NOMO-1 (cell line): ENCODE measurements at regions not wholly inside any gene's neighbourhood (a gene's known extent, or its start where the extent isn't known, plus 50 kb on each side); places are given as distances from the start of the nearest gene placed in this dataset.

ENCODE experiments used
- DNase-seq, 2 experiments: peaks; one replicate each; lab custom pipeline; 2025; ENCODE audit not compliant: unreplicated experiment in 2 of 2; lab: John Stamatoyannopoulos, UW

DNA sequence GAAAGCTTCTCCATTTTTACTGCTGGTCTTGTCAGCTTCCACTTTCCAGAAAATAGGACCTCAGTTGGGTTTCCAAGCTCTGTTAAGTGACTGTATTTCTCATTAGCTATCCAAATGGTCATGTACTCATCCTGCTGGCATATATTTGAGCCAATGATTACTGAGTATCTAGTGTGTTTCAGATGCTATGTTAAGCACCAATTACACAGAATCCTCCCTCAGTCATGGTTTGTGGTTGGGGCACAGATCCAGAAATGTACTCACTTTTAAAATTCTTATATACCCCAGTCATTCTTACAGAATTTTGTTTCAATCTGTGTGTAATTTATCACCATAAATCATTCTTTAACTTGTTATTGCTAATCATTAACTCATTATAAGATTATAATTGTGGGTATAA, 362.3 kb upstream of the MTPN start:
- DNase-seq: no peak

DNA sequence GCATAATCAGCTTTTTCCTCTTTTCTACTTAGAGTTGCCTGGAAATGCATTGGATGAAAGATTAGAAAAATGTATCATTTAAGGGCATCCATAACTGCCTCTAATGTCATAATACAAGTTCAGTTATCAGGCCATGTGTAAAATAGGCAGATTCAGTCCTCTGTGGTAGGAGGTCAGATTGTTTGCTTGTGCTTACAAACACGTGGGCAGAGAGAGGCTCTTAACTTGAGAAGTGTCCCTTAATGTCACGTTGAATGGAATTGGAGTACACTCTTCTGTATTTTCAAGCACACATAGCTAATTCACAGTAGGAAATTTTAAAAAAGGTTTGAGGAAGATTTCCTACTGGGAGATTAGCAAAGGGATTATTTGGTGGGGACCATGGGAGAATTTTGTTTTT, 359.8 kb upstream of the MTPN start:
- DNase-seq: no peak

DNA sequence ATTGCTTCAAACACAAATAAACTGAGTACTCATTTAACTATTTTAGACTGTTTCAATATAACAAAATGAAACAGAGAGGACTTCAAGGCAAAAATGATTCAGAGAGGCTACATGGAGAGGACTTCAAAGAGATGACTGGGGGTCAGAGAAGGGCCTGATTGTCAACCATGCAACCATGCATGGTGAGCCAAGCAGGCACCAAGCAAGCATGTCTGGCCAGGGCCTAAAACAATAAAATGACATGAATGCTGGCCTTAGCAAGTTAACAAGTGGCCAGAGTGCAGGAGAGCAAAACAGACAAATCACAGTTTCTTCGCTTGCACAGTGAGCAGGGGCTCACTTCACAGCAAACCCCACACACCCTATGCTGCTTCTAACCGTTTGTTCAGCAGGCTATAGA, 356.5 kb upstream of the MTPN start:
- no peak for DNase-seq

DNA sequence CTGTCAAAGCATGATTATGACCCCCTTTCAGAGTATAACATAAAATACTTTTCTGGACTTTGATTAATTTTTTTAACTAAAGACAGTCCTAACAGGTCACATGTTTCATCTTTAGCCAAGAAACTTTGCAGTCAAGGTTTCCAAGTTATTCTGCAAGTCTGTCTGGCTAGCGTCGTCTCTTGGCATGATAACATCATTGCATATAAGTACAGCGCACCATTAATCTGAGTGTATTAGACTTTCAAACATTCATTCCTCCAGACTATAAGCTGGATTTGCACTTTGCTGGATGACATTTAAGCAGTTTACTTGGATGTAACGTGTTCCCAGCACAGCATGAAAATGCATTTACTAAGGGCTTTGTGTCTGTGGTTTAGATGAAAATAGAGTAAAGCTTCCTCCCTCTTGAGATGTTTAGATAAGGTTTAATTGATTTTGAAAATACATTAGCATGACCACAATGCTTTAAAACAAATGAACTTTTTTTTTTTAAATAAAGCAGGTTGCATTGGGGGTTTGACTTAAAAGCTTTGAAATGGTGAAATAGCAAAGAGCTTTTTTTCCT, 349.0 kb upstream of the MTPN start:
- DNase-seq: no peak

DNA sequence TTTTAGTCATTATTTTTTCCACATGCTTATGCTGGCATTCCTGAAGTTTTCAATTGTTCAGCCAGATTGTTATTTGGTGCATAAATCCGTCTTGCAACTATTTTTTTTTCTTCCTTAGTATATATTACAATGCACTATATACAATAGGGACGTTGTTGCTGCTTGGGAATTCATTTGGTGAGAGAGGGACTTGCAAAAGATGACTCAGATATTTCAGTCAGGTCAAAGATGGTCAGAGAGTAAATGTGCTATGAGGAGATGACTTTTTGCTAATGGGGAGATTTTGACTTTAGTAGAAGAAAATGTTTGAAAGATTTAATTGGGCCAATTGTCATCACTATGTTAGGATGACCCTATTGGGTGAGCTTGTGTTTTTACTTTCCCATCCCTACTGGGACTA, 348.4 kb upstream of the MTPN start:
- DNase-seq: no peak

DNA sequence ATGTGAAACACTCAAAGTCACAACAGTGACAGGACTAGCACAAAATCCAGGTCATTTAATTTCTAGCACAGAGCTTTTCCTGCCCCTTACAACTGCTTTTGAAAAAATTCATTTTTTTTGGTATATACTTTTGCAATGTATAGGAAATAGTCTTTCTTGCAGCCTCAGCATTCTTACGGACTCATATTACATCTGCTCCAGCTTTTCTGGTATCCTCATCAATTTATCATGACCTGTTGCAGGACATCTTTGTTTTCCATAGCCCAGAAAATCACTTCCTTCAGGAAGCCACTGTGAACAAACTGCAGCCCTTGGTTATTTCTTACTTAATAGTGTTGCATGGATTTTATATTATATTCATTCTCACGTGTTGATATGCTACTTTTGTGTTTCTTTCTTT, 347.9 kb upstream of the MTPN start:
- no peak for DNase-seq

DNA sequence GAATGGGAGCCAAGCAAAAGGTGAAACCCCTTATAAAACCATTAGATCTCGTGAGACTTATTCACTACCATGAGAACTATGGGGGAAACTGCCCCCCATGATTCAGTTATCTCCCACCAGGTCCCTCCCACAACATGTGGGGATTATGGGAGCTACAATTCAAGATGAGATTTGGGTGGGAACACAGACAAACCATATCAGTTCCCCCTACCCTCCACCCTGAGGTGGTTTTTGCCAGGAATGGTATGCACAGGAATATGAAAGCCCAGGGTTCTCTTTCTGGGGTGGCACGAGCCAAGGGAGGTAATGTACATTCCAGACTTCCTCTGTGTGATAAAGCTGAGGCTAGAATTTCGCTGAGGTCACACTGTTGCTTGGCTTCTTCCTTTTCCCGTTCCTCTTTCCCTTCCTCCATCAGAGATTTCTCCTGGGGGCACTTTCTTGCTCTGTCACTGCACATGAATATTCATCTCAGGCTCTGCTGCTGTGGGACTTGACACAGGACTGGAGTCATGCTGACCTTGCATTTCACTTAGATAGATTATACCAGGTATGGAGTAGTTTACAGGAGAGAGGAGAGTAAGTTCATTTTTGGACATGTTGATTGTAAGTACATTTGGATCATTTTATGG, 347.0 kb upstream of the MTPN start:
- DNase-seq: no peak

DNA sequence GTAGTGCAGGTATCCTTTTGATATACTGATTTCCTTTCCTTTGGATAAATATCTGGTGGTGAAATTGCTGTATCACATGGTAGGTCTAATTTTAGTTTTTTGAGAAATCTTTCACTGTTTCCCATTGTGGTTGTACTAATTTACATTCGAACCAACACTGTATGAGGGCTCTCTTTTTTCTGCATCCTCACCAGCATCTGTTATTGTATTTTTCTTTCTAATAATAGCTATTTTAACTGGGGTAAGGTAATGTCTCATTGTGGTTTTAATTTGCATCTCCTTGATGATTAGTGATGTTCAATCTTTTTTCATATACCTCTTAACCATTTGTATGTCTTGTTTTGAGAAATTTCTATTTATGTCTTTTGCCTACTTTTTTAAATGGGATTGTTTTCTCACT, 335.4 kb upstream of the MTPN start:
- no peak for DNase-seq

DNA sequence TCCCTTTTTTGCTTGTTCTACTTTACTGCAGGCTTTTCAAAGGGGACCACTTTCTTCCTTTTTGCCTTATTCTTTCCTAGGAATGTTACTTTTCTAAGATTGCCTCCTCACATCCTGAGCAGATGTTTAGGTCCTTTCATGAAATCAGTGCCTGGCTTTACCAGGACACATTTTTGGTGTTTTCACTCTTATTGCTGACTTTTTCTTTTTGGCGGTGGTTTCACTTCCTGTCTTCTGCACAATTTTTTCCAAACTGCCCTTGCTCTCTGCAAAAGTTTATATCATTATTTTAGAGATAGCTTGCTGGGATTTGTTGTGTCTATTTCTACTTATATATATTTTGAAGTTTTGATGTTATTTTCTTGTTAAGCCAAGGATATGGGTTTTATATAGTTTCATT, 332.2 kb upstream of the MTPN start:
- DNase-seq: peak in 1 of 2 experiments; percentile 13

DNA sequence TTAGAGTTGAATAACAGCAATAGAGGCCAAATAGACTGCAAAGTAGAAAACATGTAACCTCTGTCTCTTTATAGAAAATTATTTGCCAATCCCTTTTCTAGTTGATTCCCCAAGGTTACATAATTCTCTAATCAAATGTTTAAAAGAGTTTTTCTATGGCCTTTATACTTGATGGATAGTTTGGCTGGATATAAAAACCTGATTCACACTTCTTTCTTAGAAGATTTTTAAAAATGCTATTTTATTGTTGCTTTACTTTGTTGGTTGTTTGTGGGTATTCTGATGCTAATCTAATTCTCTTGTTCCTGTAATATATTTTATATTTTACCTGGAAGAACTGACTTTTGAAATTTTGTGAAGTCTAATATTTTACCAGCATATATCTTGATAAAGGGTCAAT, 331.1 kb upstream of the MTPN start:
- no peak for DNase-seq

DNA sequence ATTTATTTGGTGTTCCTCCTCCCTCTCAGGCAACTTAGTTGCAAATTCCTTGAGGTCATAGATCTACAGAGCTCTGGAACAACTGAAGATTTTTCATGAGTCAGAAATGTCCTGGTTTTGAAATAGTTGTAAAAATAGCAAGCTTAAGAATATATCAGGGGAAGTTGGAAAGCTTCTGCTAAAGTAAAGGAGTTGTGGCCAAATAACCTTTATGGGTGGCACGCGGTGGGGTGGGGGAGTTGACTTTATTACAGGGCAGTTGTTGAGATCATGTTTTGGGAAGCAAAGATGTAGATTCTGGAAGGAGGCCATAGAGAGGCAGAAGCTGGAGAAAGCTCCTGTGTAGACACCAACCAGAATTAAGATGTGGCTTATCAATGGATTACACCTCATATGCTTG, 326.0 kb upstream of the MTPN start:
- peak; percentile 54 to 67 for DNase-seq

DNA sequence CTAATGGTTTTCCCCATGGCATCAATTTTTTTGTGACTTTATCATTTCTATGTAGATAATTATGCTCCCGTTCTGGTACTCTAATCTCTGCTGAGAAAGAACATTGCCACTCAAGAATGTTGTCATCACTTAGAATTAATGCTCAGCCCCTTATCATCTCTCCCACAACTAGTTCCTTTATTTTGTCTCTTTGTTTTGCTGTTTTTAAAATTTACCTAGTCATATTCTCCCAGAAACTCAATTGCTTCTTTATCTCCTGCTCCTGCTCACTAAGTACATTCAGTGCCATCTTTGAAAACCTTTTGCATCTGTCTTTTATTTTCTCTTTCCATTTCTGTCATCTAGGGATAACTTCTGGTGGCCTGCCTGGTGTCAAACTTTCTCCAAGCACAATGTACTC, 324.9 kb upstream of the MTPN start:
- no peak for DNase-seq

DNA sequence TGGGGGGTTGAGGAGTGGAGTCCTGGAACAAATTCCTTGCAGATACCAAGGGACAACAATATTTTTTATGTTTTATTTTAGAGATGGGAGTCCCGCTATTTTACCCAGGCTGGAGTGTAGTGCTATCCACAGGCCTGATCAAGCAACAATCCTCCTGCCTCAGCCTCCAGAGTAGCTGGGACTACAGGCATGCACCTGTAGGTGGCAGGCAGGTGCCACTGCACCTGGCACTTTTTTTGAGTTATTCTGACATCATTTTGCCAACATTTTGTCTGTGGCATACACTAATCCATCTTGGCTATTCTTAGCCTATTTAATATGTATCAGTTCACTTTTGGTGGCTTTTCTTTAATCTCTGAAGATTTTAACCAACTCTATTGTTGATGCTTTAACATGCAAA, 317.8 kb upstream of the MTPN start:
- DNase-seq: no peak

DNA sequence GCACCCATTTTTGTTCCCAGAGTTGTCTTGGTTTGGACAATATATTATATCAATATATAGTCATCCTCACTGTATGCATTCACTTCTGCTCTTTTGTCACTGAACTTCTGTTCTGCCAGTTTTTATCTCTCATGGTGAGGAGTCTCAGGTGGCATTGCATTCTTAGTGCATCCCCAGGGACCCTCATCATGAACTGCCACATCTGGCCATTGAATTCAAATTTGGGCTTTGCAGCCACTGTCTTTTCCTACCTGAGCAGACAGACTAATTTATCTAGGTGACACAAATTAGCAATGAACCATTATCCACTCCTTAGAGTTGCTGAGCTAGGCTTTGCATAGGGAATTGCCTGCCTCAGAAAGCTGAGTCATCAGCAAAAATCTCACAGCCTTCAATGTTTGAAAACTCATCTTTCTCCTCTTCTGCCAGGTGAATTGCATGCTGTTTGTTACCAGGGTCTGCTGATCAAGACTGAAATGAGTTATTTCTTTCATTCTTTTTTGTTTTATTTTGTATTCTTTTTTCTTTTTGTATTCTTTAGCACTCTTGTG, 316.8 kb upstream of the MTPN start:
- DNase-seq: no peak

DNA sequence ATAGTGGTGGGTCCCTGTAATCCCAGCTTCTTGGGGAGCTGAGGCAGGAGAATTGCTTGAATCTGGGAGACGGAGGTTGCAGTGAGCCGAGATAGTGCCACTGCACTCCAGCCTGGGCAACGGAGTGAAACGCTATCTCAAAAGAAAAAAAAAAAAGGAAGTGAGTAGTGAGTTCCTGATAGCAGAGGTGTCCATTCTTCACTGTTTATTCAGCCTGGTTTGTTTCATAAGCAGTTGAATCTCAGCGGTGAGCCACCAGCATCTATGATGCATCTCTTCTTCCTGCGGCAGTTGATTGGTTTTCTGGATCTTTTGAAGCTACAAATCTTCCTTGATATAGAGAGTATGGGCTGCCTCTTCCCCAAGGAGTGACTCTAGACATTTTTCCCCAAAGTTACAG, 316.1 kb upstream of the MTPN start:
- peak in 1 of 2 experiments; percentile 53 for DNase-seq

DNA sequence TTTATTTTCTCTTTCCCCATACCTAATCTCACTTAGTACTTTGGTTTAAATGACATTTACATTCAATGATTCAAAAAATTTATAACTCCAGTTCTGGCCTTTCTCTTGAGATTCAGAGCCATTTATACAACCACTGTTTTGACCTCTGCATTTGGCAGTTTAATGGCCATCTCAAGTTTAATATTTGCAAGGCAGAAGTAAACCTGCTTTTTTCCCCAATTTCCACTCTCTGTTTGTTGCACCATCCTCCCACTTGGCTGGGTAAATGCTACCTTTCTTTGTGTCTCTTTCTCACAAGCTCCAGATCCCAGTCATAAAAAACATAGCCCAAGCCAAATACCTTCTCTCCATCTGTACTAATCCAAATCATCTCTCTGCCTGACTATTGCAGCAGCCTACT, 315.2 kb upstream of the MTPN start:
- DNase-seq: no peak

DNA sequence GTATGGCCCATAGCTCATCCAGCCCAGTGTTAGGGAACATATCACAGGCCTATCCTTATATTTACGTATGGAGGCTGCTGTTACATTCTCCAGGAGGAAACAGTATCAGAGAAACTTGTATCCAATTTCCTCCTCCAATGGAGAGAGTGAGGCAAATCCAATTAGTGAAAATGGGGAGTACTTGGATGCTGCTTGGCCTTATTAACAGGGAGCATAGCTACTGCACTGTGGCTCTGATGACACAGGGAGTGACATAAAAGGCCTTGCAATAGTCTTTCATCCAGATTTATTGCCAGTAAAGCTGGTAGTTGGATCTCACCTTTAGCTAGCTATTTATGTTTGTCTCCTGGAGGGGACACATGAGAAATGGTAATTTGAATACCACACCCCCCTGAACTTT, 313.2 kb upstream of the MTPN start:
- DNase-seq: no peak

DNA sequence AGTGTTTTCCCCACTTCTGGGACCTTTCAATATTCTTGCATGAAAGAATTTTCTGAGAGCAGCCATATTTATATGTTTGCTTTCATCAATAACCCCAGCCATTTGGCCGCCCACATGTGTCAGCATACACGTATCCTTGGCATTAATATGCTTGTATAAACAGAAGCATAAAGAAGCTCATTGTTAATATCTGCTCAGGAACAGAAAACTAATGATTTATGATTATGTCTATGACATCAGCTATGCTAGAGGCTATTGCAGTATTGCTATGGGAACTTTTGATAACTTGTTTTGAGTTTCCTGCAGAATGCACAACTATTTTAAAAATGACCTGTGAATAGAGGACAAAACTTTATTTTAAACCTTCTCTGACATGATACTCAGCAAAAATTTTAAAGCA, 300.9 kb upstream of the MTPN start:
- no peak for DNase-seq

DNA sequence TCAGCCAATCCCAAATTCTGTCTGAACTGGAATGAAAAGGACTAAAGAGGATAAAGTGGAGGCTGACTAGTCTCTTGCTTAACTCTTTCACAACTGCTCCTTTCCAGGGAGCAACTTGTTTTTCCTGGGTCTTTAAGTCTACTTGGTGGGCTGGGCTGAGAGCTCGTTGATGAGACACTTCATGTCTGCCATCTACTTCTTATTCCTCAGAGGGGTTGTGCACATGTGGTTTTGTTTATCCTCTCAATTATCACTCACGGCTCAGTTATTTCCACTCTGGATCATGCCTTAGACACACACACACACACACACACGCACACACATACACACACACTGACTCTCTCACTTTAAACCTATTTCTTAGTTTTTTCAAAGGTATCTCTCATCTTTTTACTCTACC, 298.6 kb upstream of the MTPN start:
- DNase-seq: no peak

DNA sequence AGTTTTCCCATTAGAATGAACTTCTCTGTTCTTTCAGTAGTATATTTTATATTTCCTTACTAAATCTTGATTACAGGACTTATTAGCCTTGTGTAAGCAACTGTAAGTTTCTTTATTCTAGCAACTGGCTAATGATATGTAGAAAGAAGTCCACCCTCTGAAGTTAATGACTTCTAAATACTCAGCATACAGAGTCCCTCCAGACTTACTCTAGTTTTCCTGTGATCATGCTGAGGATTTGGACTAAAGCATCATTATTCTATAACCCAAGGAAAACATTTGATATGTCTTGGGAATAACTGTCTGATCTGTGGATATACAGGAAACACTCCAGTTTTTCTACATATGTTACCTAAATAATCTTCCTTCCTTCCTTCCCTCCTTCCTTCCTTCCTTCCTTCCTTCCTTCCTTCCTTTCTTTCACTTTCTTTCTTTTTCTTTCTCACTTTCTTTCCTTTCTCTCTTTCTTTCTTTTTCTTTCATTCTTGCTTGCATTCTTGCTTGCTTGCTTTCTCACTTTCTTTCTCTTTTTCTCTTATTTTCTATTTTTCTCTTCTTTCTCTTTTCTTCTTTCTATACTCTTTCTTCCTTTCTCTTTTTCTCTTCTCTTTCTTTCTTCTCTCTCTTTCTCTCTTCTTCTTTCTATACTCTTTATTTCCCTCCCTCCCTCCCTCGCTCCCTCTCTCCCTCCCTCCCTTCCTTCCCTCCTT, 297.6 kb upstream of the MTPN start:
- DNase-seq: no peak

DNA sequence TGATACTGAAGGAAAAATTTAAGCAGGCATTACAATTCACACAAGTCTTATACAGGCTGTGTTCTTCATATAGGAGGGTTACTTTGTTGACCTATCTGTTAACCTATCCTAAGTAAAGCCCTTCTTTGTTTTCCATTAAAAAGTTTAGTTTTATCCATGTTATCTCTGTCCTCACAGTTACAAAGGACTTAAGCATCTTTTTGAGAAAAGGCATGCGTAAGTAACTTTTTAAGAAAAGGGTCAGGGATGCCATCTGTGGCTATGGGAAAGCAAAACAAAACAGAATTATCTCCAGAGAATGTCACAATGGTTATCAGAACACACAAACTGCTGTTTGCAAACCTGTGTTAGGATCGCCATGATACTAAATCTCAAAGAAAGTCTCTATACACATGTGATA, 295.8 kb upstream of the MTPN start:
- no peak for DNase-seq

DNA sequence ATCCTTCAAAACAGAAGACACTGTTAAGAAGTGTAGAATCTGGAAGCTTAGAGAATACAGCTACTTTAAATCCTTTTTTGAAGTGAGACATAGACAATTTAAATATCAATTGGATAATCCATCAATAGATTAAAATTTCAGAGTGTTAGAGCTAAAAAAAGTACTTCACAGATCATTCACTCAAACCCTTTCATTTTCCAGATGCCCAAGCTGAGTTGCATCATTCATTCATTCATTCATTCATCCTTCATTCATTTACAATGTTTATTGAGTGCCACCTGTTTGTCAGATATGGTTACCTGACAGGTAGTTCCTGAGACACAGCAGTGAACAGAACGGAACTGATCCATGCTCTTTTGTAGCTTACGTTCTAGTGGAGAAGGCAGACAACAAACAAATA, 290.7 kb upstream of the MTPN start:
- DNase-seq: no peak
